OCI-LY3 (cell line): ENCODE measurements at regions not wholly inside any gene's neighbourhood (a gene's known extent, or its start where the extent isn't known, plus 50 kb on each side); places are given as distances from the start of the nearest gene placed in this dataset.

ENCODE experiments used
- H2AFZ ChIP-seq: fragments of 200-600, 300-600 bp; shearing (Covaris generic); 2 replicates; pipeline ENCODE4 v1.6.0; 2014; ENCODE audit warnings: antibody characterized with exemption, low read depth, low read length
- H3K27ac ChIP-seq: fragments of 200-600, 300-600 bp; sonication (generic); 2 replicates; pipeline ENCODE4 v1.5.1; 2014; ENCODE audit warnings: mild to moderate bottlenecking, low read length, moderate library complexity, mixed read lengths
- H3K27me3 ChIP-seq: fragments of 200-600, 300-600 bp; sonication (generic); 2 replicates; pipeline ENCODE4 v1.6.1; 2014; ENCODE audit warnings: low read depth, low read length, mixed read lengths
- H3K36me3 ChIP-seq: fragments of 200-600, 300-600 bp; sonication (generic); replicated peaks from 2 replicates; pipeline ENCODE3; 2014; ENCODE audit warnings: low read depth, low read length, mixed read lengths
- H3K4me1 ChIP-seq: fragments of 300-600, 200-600 bp; sonication (generic); 2 replicates; pipeline ENCODE4 v1.6.1; 2014; ENCODE audit warnings: low read length, mixed read lengths
- H3K4me2 ChIP-seq: fragments of 200-600, 300-600 bp; sonication (generic); 2 replicates; pipeline ENCODE4 v1.6.1; 2014; ENCODE audit warnings: low read length, mixed read lengths
- H3K4me3 ChIP-seq: fragments of 300-600, 200-600 bp; sonication (generic); 2 replicates; pipeline ENCODE4 v1.5.1; 2014; ENCODE audit warnings: antibody characterized with exemption, mild to moderate bottlenecking, low read length, moderate library complexity
- H3K79me2 ChIP-seq: fragments of 300-600, 200-600 bp; shearing (Covaris generic); 2 replicates; pipeline ENCODE4 v1.6.1; 2014; ENCODE audit warnings: mild to moderate bottlenecking, low read length, mixed read lengths
- H3K9ac ChIP-seq: fragments of 300-600, 200-600 bp; shearing (Covaris generic); 2 replicates; pipeline ENCODE4 v1.6.0; 2014; ENCODE audit warnings: mild to moderate bottlenecking, low read length, moderate library complexity
- H3K9me3 ChIP-seq: fragments of 200-600, 300-600 bp; shearing (Covaris generic); 2 replicates; pipeline ENCODE4 v1.6.1; 2014; ENCODE audit warnings: low read length, mixed read lengths; ENCODE audit not compliant: insufficient read depth
- H4K20me1 ChIP-seq: fragments of 200-600, 300-600 bp; sonication (generic); 2 replicates; pipeline ENCODE4 v1.6.1; 2016; ENCODE audit warnings: low read length, mixed read lengths; ENCODE audit not compliant: insufficient read depth
- CTCF ChIP-seq: fragments of 200-600, 300-600 bp; sonication (generic); IDR thresholded peaks from 2 replicates; pipeline ENCODE4 v1.5.1; 2014; ENCODE audit warnings: antibody characterized with exemption, low read length, low read depth
- EZH2phosphoT487 ChIP-seq: fragments of 200-600 bp; shearing (Covaris generic); IDR thresholded peaks from 2 replicates; pipeline ENCODE4 v1.6.1; 2018; ENCODE audit warnings: antibody characterized with exemption, mixed run types, low read depth

DNA sequence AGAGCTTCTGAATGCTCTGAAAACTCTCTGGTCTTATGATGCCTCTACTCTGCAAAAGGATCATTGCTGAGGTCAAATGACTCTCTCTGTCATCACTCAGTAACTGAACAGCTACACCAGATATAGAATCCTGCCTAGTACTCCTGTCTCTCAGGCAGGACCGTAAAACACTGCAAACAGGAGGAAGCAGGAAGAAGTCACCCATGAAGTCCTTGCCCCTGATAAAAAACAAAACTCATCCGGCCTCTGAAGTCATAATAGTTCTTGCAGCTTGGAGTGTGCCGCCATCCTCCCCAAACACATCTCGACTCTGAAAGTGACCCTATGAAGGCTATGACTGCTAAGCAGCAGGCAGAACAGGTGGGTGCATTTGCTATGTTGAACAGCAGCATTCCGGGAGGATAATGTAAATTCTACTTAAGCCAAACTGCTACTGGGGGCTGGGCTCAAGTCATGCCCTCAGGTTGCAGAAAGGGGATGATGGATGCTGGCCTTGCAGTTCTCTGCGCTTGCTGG lies 81.9 kb upstream of the FAM169A start:
- Histone ChIP-seq H3K9ac (no peak overlapping the region), H3K9me3 (no peaks in the 10 kb centered on the region), H3K79me2 (no peaks in the 10 kb centered on the region), H3K27me3 (peaks cover 17% of the 10 kb centered on the region), H3K4me2 (no peak overlapping the region), H3K4me3 (no peak overlapping the region), H3K27ac (no peak overlapping the region), H3K36me3 (no peaks in the 10 kb centered on the region), H3K4me1 (peaks cover 3% of the 10 kb centered on the region; the same call in 1 of the 2 replicates), H4K20me1 (no peaks in the 10 kb centered on the region), H2AFZ (no peak overlapping the region)
- TF ChIP-seq EZH2phosphoT487 (no peak), CTCF (no peak)

DNA sequence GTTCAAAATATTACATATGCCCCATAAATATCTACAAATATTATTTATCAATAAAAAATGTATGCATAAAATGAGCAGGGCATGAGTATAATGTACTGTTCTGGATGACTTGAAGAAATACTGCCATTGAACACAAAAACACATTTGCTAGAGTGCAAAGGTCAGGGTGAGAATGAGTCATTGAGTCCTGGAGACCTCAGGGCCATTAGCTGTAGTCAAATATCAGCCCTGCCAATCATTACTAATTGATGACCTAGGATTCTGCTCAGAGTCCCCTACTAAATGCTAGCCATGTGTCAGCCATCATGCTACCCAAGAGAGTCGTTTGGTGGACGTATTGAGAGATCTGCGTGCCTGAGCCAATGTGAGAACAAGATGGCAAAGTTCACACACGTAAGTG lies 80.3 kb upstream of the FAM169A start:
- H4K20me1 ChIP-seq: no peaks in the 10 kb centered on the region
- H3K4me1 ChIP-seq: peaks cover 3% of the 10 kb centered on the region; the same call in 1 of the 2 replicates

GRCh38 chr5:74945561-74946165 lies 79.5 kb upstream of the FAM169A start:
- no peaks in the 10 kb centered on the region for H4K20me1 ChIP-seq
- TF ChIP-seq EZH2phosphoT487: no peak
- TF ChIP-seq CTCF: peak; percentile 26
- no peaks in the 10 kb centered on the region for H3K9me3 ChIP-seq
- peaks cover 3% of the 10 kb centered on the region; the same call in 1 of the 2 replicates for H3K4me1 ChIP-seq
- H3K79me2 ChIP-seq: no peaks in the 10 kb centered on the region
- no peak overlapping the region for H3K9ac ChIP-seq
- peaks cover 12% of the 10 kb centered on the region for H3K27me3 ChIP-seq
- no peak overlapping the region for H2AFZ ChIP-seq
- no peak overlapping the region for H3K27ac ChIP-seq
- no peak overlapping the region for H3K4me3 ChIP-seq
- no peaks in the 10 kb centered on the region for H3K36me3 ChIP-seq
- no peak overlapping the region for H3K4me2 ChIP-seq

More for the DNA sequence above, 80.3 kb upstream of the FAM169A start:
- no peak overlapping the region for H3K4me2 ChIP-seq
- no peaks in the 10 kb centered on the region for H3K9me3 ChIP-seq
- no peaks in the 10 kb centered on the region for H3K79me2 ChIP-seq
- H3K36me3 ChIP-seq: no peaks in the 10 kb centered on the region
- no peak overlapping the region for H2AFZ ChIP-seq
- peaks cover 17% of the 10 kb centered on the region for H3K27me3 ChIP-seq
- H3K27ac ChIP-seq: no peak overlapping the region
- H3K9ac ChIP-seq: no peak overlapping the region
- no peak overlapping the region for H3K4me3 ChIP-seq
- TF ChIP-seq CTCF (no peak), EZH2phosphoT487 (no peak)

DNA sequence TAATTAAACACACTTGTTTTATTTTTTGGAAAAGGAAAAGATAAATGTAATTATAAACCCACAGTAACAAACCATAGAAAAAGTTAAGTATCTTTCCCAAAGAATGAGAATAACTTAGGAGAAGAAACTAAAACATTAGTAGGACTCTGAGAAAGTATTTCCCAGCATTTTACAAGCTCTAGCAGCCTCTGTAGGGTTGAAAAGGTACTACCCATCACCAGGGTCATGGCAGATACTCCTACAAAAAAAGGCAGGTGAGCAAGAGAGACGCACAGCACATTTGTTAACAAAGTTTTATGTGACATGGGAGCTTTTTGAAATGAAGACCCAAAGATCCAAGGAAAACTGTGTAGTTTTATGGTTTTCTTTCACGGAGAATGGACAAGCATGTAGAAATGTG lies 77.7 kb upstream of the FAM169A start:
- Histone ChIP-seq H3K4me3 (no peak overlapping the region), H4K20me1 (no peaks in the 10 kb centered on the region), H3K9me3 (no peaks in the 10 kb centered on the region), H3K9ac (no peak overlapping the region), H3K4me1 (peaks cover 3% of the 10 kb centered on the region; the same call in 1 of the 2 replicates), H3K4me2 (no peak overlapping the region), H2AFZ (no peak overlapping the region), H3K27me3 (peaks cover 11% of the 10 kb centered on the region), H3K27ac (no peak overlapping the region), H3K36me3 (no peaks in the 10 kb centered on the region), H3K79me2 (no peaks in the 10 kb centered on the region)
- TF ChIP-seq CTCF (peak; percentile 18; the same call in 1 of the 2 replicates), EZH2phosphoT487 (no peak)
